HG03565 (cell line): ENCODE measurements at regions not wholly inside any gene's neighbourhood (a gene's known extent, or its start where the extent isn't known, plus 50 kb on each side); places are given as distances from the start of the nearest gene placed in this dataset.
A peak's percentile ranks its signal among the peaks of the same experiment; 100 is the strongest.
"Not testable (repeated sequence)": the region's sequence is repeated elsewhere in the genome, so short reads cannot be mapped to it uniquely, and the experiment has no call there.

Experiments used
- ATAC-seq: cut with Tn5 transposase; IDR thresholded peaks from one replicate; pipeline ENCODE4 v1.9.1; 2021; ENCODE audit warnings: mild to moderate bottlenecking, moderate library complexity; ENCODE audit not compliant: unreplicated experiment

DNA sequence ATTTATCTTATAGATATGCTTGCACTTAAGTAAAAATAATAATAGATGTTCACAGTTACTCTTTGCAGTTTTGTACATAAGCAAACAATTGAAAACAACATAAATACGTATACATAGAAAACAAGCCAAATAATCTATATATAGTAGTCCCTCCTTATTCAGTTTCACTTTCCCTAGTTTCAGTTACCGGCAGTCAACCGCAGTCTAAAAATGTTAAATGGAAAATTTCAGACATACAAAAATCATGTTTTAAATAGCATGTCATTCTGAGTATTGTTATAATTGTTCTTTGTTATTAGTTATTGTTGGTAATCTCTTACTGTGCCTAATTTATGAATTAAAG, 262.0 kb downstream of the CGGBP1 start:
- no peak for ATAC-seq

DNA sequence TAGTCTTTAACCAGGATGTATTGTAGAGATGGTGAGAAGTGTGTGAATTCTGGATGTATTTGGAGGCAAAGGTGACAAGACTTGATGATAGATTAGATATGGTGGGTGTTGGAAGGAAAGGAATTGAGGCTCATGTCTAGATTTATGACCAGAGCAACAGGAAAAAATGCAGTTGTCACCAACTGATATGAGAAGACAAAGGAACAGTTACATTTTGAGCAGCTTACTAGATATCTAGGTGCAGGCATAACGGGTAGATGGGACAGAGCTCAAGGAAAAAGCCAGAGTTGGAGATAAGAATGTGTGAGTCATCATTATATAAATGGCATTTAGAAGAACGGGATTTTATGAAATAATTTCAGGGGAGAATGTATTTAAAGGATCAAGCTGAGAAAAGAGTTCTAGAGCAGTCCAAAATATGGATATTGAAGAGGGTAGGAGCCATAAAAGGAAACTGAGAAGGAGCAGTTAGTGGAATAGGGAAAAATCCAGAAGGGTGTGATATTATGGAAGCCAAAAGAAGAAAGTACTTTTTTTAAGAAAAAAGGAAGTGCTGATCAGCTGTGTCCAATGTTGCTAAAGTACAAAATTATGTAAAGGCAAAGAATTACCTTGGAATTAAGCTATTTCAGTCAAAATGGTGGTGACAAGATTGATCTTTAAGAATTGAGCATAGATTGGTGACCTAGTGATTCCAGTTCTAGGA, 262.5 kb downstream of the CGGBP1 start:
- no peak for ATAC-seq

DNA sequence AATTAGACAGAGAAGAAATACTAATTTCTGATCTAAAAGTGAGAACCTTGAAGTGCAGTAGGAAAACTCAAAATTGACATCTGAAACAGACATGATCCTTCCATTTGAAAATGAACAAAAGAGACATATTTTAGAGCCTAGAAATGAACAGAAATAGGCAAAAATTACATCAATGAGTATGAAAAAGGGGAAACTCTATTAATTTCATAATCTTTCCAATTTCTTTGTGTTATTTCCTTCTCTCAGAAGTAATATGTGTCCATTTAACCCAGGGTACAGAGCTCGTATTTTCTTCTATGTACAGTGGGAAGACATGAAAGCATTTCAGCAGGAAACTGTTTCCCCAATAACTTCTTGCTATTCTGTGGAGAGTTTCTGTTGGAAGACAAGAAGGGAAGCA, 263.1 kb downstream of the CGGBP1 start:
- ATAC-seq: no peak

DNA sequence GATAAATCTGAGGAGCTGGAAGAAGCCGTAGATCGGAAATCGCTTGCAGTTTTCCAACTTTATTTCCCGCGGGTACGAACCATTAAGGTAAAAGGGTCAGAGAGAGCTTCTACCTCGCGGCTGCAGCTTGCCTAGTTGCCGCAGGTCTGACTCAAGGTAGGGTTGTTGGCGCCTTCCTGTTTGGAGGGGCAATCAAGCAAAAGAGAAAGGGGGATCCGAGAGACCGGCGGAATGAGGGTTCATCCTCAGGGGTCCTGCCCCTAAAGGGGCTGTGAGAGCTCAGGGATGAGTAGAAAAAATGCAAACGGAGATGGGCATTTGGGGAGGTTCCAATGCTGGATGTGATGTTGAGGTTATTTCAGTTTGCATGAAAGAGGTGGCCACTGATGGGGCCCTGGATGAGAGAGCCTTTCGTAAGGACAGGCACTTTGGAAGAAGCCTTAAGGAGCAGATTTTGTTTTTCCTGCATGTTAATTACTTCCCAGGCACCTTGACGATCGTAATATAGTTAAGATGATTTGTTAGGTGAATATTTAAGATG, 265.4 kb downstream of the CGGBP1 start:
- ATAC-seq: no peak

DNA sequence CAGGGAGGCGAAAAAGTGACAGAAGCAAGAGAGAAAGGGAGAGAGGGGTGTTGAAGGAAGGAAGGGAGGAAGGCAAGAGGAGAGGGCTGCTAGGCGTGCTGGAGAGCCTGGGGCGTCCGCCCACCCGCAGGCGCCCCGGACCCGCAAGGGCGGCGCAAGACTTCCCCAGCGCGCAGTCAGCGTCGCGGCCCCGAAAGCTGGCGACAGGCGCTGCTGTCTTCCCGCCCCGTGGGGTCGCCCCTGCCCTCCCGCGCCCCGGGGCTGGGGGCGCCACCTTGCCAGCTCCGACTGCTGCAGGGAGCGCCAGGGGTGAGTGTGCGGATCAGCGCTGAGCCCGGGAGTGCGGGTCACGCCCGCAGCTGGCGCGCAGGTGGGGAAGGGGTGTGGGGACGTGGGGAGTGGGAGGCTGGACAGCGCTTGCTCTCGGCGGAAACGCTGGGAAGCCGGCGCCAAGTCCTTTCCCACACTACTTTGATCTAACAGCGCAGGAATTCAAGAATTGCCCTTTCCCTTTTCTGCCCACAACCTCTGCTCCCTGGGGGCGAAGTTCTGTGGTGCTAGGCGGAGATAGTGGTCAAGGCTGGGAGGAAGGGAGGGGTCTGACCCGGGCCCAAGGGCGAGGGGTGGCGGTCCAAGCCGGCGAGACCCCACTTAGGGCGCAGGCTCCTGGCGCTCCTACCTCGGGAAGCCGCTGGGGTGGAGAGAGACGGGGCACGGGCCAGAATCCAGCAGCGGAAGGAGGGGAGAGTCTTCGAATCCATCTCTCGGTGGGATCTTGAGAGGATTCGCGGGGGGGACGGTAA, 266.1 kb downstream of the CGGBP1 start, which contains the start of gene HTR1F:
Gene HTR1F, plus strand, starts transcription at position 173 of the 803 bp plus-strand sequence.
- no peak for ATAC-seq

DNA sequence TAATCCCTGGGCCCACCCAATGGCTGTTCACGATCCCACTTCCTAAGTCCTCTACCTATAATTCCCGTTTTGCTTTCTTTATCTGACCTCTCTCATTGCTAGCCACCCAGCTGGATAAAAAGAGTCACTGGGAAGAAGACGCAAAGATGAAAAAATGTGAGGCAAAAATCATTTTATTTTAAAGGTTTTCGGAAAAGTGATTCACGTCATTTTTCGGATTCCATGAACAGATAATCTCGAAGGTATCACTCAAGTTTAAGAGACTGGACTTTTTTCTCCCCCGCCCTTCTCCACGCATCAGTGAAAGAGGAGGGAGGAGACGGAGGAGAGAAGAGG, 266.6 kb downstream of the CGGBP1 start:
- no peak for ATAC-seq

DNA sequence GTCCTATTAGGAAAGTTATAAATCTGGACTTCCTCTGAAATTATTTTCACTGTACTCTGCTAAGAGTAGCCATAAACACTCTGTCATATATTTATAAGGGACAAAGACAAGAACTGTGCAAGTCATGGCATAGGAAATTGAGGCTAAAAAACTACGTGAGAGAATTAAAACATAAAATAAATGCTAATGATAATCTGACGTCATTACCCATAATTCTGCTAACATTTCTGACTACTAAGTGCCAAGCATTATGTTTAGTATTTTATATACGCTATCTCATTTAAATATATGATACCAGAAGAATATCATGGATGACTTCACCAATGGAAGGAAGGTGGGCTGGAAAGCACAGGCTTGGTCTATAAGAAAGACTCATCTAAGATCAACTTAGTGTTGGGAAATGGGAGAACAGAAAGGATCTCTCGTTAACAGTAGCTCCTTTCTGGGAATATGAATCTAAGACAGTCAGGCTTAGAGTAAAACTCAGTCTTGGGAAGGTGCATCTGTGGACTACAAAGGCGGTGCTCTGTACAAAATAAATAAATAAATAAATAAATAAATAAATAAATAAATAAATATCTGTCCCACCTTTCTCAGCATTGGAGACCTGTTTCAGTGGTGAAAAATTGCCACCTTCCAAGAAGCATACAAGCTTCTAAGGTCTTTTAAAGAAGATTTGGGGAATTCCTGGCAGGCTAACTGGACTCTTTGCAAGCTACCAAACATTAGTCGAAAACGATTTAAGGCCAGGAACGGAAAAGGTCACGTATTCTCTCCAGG, 267.4 kb downstream of the CGGBP1 start:
- ATAC-seq: no peak

DNA sequence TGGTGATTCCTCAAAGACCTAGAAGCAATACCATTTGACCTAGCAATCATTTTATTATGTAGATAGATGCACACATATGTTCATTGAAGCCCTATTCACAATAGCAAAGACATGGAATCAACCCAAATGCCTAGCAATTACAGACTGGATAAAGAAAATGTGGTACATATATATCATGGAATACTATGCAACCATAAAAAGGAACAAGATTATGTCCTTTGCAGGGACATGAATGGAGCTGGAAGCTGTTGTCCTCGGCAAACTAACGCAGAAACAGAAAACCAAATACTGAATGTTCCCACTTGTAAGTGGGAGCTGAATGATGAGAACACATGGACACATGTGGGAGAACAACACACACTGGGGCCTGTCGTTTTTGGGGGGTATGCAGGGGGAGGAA, 269.8 kb downstream of the CGGBP1 start:
- ATAC-seq: not testable (repeated sequence)

DNA sequence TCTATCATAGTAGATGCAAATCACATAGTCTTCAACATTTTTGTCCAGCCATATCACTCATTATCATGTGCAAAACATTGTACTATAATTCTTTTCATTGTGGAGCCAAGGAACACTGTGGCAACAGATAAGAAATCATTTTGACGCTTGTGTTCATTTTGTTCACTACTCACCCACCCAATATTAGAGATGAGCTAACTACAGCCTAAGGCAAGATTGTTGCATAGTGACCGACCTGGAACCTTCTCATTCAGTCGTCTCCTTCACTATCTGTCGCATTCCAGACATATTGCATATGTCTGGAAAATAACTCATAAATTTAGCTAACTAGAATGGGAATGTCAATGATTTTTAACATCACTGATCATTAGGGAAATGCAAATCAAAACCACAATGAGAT, 270.3 kb downstream of the CGGBP1 start:
- ATAC-seq: no peak

DNA sequence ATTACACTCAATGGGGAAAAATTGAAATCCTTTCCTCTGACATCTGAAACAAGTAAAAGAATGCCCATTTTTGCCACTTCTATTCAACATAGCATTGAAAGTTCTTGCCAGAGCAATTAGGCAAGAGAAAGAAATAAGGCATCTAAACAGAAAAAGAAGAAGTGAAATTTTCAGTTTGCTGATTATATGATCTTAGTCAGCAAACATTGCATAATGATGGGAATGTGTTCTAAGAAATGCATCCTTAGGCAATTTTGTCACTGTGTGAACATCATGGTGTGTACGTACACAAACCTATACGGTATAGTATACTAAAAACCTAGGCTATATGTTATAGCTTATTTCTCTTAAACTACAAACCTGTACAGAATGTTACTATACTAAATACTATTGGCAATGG, 278.0 kb downstream of the CGGBP1 start:
- ATAC-seq: no peak

DNA sequence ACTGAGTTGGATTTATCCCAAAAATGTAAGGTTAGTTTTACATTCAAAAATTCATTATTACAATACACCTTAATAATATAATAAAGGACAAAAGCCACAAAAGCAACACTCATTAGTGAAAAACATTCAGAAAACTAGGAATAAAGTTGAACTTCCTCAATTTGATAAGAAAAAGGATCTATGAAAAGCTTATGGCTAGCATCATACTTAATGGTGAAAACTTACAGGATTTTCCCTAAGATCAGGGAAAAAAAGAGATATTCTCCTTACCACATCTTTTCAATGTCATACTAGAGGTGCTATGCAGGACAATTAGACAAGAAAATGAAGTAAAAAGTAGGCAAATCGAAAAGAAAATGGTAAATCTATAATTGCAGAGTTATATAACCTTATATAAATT, 279.9 kb downstream of the CGGBP1 start:
- ATAC-seq: no peak

DNA sequence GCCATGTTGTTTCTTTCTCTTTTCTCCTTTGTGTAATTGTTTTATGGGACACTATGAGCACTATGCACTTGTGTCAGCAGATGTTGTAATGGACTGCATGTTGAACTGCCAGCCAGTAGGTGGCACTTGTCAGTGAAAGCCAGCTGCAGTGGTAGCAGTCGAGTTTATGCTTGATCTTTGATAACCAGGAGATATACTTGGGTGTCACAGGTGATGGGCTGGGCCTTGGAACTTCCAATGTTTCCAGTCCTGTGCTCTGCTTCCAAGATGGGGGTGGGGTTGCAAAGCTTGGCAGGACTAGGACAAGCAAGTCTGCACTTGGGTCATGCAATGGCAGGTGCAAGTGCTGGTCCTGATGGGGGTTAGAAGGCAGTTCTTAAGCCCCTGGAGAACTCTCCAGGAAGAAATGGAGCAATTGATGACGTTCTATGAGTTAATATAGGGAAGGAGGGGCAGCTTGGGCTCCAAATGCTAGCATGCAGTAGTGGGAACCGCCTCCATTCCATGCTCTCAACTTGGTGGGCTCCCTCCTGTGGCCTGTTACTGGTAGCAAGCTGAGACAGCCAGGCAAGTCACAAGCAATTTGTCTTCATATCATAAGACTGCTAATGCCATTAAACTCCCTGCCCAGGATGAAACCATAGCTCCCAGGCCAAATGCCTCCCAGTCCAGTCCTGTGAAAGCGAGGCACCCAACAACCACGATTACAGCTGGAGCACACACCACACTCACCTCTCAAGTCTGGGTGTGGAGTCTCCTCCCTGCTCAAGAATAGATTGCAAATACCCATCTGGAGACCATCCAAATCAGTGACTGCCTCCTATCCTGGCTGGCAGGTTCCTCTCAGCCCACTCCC, 287.2 kb downstream of the CGGBP1 start:
- peak; percentile 99 for ATAC-seq

DNA sequence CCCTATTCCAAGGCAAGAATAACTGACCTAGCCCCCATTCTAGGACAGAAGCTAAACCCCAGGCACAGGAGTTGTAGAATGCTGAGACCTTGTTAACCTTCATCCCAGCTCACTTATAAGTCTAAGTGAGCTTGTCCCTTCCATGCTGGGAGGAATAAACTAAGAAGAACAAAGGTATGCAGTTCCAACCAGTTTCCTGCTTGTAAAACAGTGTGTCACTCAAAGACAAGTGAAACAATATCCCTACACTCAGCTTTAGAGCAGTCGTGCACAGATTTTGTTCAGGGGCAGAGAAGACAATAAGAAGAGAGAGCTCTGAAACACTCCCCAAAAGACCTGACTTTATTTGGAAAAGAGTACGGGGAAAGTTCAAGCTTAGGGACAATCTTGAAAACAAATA, 292.1 kb downstream of the CGGBP1 start:
- ATAC-seq: no peak

DNA sequence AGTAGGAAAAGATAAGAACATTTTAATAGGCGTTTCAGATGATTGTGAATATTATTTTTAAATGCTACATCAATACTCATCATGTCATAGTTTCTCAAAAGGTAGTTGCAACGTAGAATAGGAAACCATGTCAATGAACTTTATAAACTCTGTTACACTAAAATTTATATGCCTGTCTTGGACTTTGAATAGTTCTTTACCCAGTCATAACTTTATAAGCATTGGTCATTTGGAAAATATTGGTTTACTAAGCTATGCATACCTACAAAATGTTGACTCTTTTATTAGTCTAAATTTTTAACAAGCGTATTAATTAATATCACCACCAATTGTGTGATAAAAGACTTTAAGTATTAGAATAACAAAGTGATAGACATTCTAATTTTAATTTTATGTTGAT, 293.5 kb downstream of the CGGBP1 start:
- ATAC-seq: no peak

DNA sequence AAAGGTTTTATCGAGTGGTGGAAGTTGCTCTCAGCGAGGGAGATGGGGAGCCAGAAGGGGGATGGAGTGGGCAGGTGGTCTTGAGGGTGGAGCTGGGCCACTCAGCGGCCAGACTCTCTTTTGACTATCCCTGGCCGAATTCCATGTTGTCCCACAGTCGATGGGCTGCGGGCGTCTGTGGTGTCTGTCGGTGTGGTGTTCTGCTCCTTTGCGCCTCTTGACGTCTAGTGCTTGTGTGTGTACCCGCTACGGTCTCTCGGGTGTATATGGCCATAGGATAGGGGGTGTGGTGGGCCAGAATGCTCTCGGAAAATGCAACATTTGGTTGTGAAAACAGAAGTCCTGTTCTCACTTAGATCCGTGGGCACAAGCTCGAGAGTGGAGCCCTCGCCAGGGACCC, 297.0 kb downstream of the CGGBP1 start:
- no peak for ATAC-seq

DNA sequence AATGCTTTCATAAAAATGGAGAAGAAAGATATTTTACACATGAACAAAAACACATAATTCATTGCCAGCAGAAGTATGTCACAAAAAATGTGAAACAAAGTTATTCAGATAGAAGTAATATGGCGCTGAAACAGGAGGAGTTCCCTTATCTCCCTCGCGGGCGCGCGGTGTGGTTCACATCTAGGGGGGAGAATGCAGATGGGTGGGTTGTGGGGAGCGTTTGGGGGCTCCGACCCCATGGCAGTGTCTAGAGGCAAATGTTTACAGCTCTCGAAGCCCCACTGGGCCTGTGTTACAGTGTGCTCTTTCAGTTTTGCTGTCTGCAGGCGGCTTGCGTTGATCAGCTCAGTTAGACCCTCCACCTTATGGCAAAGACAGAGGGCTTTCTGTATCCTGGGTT, 297.5 kb downstream of the CGGBP1 start:
- no peak for ATAC-seq

DNA sequence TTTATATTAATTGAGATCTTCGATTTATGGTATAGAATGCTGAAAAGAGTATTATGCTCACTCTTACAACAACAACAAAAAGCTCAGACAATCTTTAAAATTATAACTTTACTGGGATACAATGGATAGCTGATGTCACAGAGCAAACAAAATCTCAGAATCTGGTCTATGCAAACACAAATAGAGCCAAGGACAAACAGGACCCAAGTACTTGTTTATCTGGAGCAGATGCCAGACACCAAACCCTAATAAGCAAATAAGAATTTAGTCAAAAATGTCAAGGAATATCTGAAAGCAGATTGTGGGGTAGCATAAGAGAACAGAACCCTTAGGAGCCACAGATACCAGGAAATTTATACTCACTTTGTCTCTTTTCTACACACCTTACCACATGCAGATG, 302.2 kb downstream of the CGGBP1 start:
- no peak for ATAC-seq

DNA sequence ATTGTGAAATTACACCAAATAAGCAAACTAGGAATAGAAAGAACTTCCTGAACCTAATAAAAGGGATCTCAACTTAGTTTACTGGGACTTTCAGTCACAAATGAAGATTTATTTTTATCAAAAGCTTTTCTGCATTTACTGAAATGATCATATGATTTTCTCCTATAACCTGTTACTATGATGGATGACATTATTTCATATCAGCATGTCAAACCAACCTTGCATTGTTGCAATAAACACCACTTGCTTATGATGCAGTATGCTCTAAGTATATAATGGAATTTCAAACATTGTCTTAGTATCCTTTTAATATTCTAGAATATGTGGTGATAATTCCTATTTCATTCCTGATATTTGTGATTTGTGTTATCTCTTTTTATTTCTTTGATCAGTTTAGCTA, 303.0 kb downstream of the CGGBP1 start:
- no peak for ATAC-seq

DNA sequence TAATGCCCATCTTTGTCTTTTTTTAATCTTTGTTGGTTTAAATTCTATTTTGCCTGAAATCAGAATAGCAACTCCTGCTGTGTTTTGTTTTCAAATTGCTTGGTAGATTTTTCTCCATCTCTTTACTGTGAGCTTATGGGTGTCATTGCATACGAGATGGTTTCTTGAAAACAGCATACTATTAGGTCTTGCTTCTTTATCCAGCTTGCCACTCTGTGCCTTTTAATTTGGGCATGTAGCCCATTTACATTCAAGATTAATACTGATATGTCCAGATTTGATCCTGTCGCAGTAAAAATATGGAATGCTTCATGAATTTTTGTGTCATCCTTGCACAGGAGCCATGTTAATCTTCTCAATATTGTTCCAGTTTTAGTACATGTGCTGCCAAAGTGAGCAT, 316.6 kb downstream of the CGGBP1 start:
- no peak for ATAC-seq

DNA sequence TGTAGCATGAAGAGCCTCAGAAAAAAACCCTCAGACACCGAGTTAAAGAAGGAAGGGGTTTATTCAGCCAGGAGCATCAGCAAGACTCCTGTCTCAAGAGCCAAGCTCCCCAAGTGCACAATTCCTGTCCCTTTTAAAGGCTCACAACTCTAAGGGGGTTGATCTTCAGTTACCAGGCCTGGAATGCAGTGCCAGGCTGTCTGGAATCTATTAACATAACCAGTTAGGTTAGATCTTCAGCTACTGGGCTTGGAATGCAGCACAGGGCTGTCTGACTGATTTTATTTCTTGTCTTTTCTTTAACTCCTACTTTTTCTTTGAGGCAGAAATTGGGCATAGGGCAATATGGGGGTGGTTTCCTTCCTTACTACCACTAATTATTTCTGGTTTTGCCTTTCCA, 317.9 kb downstream of the CGGBP1 start:
- ATAC-seq: not testable (repeated sequence)

DNA sequence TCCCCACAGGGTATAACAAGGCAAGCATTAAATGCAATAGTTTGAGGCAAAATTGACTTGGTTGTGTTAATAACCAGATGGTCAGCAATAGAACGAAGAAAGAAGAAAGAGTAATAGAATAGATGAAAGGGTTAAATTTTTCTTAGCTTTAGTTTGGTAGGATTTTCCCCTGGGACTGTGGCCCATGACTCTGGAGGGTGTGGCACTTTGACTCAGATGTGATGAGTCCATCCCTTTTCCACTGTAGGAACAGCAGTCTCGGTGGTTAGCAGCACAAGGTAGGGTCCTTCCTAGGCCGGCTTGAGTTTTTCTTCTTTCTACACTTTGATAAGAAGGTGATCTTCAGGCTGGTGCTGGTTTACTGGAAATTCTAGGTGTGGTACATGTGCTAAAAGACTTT, 321.0 kb downstream of the CGGBP1 start:
- ATAC-seq: not testable (repeated sequence)
